Peyer's patch (tissue), 4 donors: ENCODE measurements at regions not wholly inside any gene's neighbourhood (a gene's known extent, or its start where the extent isn't known, plus 50 kb on each side); places are given as distances from the start of the nearest gene placed in this dataset.

Source experiments
- DNase-seq, 3 donors: peaks; one replicate each; pipeline ENCODE4 v3.0.0-alpha.2; 2017 to 2019
- H3K27ac ChIP-seq, 4 donors: fragments of 200-600 bp; sonication (generic); one replicate each; pipeline ENCODE4 v1.5.1; 2016 to 2019
- H3K27me3 ChIP-seq, 2 donors: fragments of 200-600 bp; sonication (generic); one replicate each; pipeline ENCODE4 v1.5.1; 2019
- H3K36me3 ChIP-seq, 3 donors: fragments of 200-600 bp; sonication (generic); one replicate each; pipeline ENCODE4 v1.5.1; 2016 to 2019
- H3K4me1 ChIP-seq, 4 donors: fragments of 200-600 bp; sonication (generic); one replicate each; pipeline ENCODE4 v1.5.1; 2016 to 2019
- H3K4me3 ChIP-seq, 4 donors: fragments of 200-600 bp; sonication (generic); 1 replicate in 3 of 4; 2 replicates in 1 of 4; pipeline ENCODE4 v1.5.1; 2016 to 2019; ENCODE audit warnings: mild to moderate bottlenecking in 1 of 4
- H3K9me3 ChIP-seq, 4 donors: fragments of 200-600 bp; sonication (generic); one replicate each; pipeline ENCODE4 v1.5.1; 2016 to 2019; ENCODE audit warnings: mild to moderate bottlenecking in 1 of 4
- POLR2A ChIP-seq, 2 donors: fragments of 450-650 bp; IDR thresholded peaks; one replicate each; pipeline ENCODE4 v1.5.1; 2017; ENCODE audit warnings: antibody characterized with exemption in 2 of 2, mild to moderate bottlenecking in 2 of 2, moderate library complexity in 2 of 2
- TF ChIP-seq, protein P1 (sequence below), 6 experiments: fragments of 450-650 bp in 4 of 6; fragments of 200-600 bp in 2 of 6; sonication (generic) in 1 of 6; IDR thresholded peaks; one replicate each; pipeline ENCODE4 v1.5.1; 2017 to 2019; ENCODE audit warnings: antibody characterized with exemption in 6 of 6, mild to moderate bottlenecking in 3 of 6, moderate library complexity in 1 of 6

- Histone ChIP-seq H3K27ac (no peak overlapping the region), H3K27me3 (no peaks in the 10 kb centered on the region), H3K4me1 (no peaks in the 10 kb centered on the region), H3K4me3 (no peak overlapping the region), H3K36me3 (no peaks in the 10 kb centered on the region), H3K9me3 (no peaks in the 10 kb centered on the region)
- no peak for DNase-seq
- TF ChIP-seq POLR2A (IDR thresholded peaks at IDR 0.05), result no peak
- TF ChIP-seq, protein P1, sequence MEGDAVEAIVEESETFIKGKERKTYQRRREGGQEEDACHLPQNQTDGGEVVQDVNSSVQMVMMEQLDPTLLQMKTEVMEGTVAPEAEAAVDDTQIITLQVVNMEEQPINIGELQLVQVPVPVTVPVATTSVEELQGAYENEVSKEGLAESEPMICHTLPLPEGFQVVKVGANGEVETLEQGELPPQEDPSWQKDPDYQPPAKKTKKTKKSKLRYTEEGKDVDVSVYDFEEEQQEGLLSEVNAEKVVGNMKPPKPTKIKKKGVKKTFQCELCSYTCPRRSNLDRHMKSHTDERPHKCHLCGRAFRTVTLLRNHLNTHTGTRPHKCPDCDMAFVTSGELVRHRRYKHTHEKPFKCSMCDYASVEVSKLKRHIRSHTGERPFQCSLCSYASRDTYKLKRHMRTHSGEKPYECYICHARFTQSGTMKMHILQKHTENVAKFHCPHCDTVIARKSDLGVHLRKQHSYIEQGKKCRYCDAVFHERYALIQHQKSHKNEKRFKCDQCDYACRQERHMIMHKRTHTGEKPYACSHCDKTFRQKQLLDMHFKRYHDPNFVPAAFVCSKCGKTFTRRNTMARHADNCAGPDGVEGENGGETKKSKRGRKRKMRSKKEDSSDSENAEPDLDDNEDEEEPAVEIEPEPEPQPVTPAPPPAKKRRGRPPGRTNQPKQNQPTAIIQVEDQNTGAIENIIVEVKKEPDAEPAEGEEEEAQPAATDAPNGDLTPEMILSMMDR (IDR thresholded peaks at IDR 0.05), result peak in 4 of 6 experiments; percentile 5 to 47 (median 44)
Observed at GRCh38 chr2:10188211-10188610, 65.7 kb downstream of the RRM2 start.

- no peak overlapping the region for H3K27ac ChIP-seq
- H3K4me3 ChIP-seq, result no peak overlapping the region
- no peak for TF ChIP-seq POLR2A (IDR thresholded peaks at IDR 0.05)
- TF ChIP-seq, protein P1 (IDR thresholded peaks at IDR 0.05), result no peak
- no peaks in the 10 kb centered on the region for H3K9me3 ChIP-seq
- H3K4me1 ChIP-seq, result no peaks in the 10 kb centered on the region
- H3K36me3 ChIP-seq, result no peaks in the 10 kb centered on the region
- no peak for DNase-seq
- H3K27me3 ChIP-seq, result no peaks in the 10 kb centered on the region
Observed at GRCh38 chr2:10188729-10189305, 66.3 kb downstream of the RRM2 start.

- no peak overlapping the region for H3K27ac ChIP-seq
- no peaks in the 10 kb centered on the region for H3K36me3 ChIP-seq
- TF ChIP-seq, protein P1 (IDR thresholded peaks at IDR 0.05), result no peak
- TF ChIP-seq POLR2A (IDR thresholded peaks at IDR 0.05), result no peak
- H3K4me1 ChIP-seq, result no peaks in the 10 kb centered on the region
- H3K9me3 ChIP-seq, result no peaks in the 10 kb centered on the region
- no peak for DNase-seq
- no peaks in the 10 kb centered on the region for H3K27me3 ChIP-seq
- H3K4me3 ChIP-seq, result no peak overlapping the region
Observed at GRCh38 chr2:10190255-10190654, 67.7 kb downstream of the RRM2 start.

- no peaks in the 10 kb centered on the region for H3K4me1 ChIP-seq
- no peak for DNase-seq
- no peaks in the 10 kb centered on the region for H3K27me3 ChIP-seq
- TF ChIP-seq, protein P1 (IDR thresholded peaks at IDR 0.05), result no peak
- TF ChIP-seq POLR2A (IDR thresholded peaks at IDR 0.05), result no peak
- no peak overlapping the region for H3K4me3 ChIP-seq
- H3K36me3 ChIP-seq, result no peaks in the 10 kb centered on the region
- H3K9me3 ChIP-seq, result no peaks in the 10 kb centered on the region
- H3K27ac ChIP-seq, result no peak overlapping the region
Observed at GRCh38 chr2:10190737-10191532, 68.4 kb downstream of the RRM2 start.

DNA sequence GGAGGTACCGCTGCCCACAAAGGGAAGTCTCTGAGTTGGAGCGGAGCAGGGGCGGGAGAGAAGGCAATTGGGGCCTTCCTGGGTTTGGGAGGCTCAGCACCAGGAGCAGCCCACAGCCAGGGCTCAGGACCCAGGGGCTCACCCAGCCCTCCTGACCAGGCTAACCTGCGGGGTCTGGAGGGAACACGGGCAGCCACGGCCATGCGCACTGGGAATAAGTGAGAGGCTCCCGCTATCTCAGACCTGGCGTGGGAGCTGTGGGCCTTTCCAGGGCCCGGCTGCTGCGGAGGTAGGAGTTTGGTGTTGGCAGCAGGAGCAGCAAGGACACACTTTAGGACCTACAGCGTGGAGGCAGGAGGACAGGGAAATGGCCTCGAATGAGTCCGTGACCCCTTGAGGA, 69.0 kb downstream of the RRM2 start:
- DNase-seq, result no peak
- no peak for TF ChIP-seq POLR2A (IDR thresholded peaks at IDR 0.05)
- no peak overlapping the region for H3K4me3 ChIP-seq
- no peak overlapping the region for H3K27ac ChIP-seq
- H3K4me1 ChIP-seq, result no peaks in the 10 kb centered on the region
- no peaks in the 10 kb centered on the region for H3K9me3 ChIP-seq
- H3K36me3 ChIP-seq, result no peaks in the 10 kb centered on the region
- H3K27me3 ChIP-seq, result no peaks in the 10 kb centered on the region

DNA sequence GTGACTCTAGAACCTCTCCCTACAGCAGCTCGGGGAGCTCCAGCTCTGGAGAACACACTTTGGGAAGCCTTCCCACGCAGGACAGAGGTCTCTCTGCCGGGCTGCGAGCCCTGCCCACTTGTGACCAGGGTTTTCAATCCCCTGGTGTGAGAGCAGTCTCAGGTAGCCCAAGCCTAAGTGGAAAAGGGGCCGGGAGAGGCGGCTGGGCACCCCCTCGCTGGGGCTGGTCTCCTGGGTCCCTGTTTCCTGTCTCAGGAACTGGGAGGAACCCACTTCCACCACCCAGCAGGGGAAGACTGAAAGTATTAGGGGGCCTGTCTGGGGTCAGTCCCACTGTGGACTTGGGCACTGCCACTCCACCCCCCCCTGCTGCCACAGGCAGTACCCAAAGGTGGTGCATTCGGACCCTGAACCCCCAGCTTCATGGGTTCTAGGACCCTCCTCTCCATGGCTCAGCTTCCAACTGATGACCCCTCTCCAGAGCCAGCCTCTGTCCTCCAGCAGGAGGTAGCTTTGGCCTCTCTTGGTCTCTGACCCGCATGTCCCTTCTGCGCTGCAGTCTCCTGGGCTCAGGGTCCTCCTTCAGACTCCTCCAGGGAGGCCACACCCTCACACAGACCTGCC, 70.0 kb downstream of the RRM2 start:
- Histone ChIP-seq H3K9me3 (no peaks in the 10 kb centered on the region), H3K36me3 (no peaks in the 10 kb centered on the region), H3K4me3 (no peak overlapping the region), H3K27me3 (no peaks in the 10 kb centered on the region), H3K4me1 (no peaks in the 10 kb centered on the region), H3K27ac (no peak overlapping the region)
- TF ChIP-seq, protein P1 (IDR thresholded peaks at IDR 0.05), result no peak
- TF ChIP-seq POLR2A (IDR thresholded peaks at IDR 0.05), result no peak
- DNase-seq, result no peak
